DOHH2 (cell line): ENCODE measurements at regions not wholly inside any gene's neighbourhood (a gene's known extent, or its start where the extent isn't known, plus 50 kb on each side); places are given as distances from the start of the nearest gene placed in this dataset.

Experiments
- EZH2phosphoT487 ChIP-seq: fragments of 200-600 bp; sonication (generic); IDR thresholded peaks from 2 replicates; pipeline ENCODE4 v1.6.1; 2017; ENCODE audit warnings: borderline replicate concordance, mild to moderate bottlenecking, antibody characterized with exemption, low read length, moderate library complexity, mixed read lengths
- TF ChIP-seq, protein P1 (sequence below): fragments of 200-600 bp; sonication (generic); IDR thresholded peaks from one replicate; pipeline ENCODE4 v1.5.1; 2014; ENCODE audit warnings: antibody characterized with exemption, mild to moderate bottlenecking, low read depth, low read length; ENCODE audit not compliant: poor library complexity, severe bottlenecking

- TF ChIP-seq, protein P1, sequence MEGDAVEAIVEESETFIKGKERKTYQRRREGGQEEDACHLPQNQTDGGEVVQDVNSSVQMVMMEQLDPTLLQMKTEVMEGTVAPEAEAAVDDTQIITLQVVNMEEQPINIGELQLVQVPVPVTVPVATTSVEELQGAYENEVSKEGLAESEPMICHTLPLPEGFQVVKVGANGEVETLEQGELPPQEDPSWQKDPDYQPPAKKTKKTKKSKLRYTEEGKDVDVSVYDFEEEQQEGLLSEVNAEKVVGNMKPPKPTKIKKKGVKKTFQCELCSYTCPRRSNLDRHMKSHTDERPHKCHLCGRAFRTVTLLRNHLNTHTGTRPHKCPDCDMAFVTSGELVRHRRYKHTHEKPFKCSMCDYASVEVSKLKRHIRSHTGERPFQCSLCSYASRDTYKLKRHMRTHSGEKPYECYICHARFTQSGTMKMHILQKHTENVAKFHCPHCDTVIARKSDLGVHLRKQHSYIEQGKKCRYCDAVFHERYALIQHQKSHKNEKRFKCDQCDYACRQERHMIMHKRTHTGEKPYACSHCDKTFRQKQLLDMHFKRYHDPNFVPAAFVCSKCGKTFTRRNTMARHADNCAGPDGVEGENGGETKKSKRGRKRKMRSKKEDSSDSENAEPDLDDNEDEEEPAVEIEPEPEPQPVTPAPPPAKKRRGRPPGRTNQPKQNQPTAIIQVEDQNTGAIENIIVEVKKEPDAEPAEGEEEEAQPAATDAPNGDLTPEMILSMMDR = no peak
- no peak for TF ChIP-seq EZH2phosphoT487
These were observed 60.9 kb upstream of the ERCC4 start for GRCh38 chr16:13858873-13859580.
